ENCODE measurements at regions not wholly inside any gene's neighbourhood (a gene's known extent, or its start where the extent isn't known, plus 50 kb on each side); places are given as distances from the start of the nearest gene placed in this dataset.

DNA sequence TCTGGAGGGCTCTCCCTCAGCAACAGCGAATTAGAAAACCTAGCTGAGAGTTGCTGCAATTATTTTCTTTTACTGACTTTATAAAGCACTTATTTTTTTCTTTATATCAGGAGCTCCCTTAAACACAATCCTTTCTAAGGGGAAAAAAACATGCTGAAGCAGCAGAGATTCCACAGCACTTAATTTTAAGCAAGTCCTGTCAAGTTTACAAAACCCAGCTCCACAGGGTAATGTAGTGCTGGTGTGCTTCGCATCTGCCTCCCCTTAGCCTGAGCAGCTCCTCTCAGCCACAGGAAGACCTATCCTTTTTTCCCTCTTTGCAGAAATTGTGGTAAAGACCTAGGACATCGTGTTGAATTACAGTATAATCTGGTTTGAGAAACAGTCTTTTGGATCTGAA is 208.1 kb upstream of the SYNDIG1 start:
- DNase-seq (ENCODE audit: low read depth) = no peak

DNA sequence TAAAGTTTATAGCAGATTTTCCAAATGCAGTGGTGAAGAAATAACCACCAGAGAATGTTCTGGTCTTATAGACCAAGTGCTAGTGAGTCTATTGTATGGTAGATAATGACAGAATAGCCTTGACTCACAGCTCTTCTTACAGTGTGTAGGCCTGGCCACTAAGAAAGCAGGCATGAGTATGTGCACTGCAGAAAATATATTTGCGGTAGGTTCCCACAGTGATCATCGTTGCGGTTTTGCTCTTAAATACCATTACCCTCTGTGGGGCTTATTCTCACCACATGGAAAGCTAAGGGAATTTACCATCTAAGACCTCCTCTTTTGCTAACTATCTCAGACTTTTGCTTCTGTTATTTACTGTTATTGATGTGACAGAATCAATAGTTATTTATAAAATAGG is 212.3 kb upstream of the SYNDIG1 start:
- no peak for DNase-seq (ENCODE audit: low read depth)

DNA sequence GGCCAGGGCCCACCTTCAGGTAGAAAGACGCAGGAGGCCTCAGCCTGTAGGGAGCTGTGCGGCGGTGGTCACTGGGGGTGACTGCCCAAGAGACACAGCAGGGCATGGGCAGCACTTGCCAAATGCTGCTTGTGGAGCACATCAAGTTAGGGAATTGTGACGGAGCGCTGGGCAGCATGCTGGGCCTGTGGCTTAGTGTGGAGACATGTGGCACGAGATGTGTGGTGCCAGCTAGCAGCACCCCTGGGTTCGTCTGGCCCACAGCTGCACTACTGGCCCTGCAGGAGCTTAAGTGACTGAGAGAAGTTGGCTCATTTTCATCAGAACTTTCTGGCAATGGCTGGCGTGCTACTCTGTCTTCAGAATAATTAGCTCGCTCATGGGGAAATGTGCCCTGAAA is 213.1 kb upstream of the SYNDIG1 start:
- no peak for DNase-seq (ENCODE audit: low read depth)

GRCh38 chr20:24254480-24254879 is 214.9 kb upstream of the SYNDIG1 start:
- DNase-seq (ENCODE audit: low read depth) = no peak

DNA sequence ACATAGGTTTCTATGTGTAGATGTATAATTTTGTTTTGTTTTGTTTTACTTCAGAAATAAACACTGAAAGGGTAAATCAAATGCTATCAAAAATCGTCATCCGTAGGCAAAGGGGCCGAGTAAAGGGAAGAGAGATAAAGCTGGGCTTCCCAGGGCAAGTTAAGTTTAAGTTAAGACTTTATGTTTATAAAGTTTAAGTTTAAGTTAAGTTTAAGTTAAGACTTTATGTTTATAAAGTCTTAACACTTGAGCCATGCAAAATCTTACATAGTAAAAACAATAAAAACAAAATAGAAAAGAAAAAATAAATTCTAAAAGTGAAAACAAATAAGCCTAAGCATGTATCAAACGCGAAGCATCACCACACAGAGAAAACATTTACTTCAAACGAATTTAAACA is 216.1 kb upstream of the SYNDIG1 start:
- no peak for DNase-seq (ENCODE audit: low read depth)

DNA sequence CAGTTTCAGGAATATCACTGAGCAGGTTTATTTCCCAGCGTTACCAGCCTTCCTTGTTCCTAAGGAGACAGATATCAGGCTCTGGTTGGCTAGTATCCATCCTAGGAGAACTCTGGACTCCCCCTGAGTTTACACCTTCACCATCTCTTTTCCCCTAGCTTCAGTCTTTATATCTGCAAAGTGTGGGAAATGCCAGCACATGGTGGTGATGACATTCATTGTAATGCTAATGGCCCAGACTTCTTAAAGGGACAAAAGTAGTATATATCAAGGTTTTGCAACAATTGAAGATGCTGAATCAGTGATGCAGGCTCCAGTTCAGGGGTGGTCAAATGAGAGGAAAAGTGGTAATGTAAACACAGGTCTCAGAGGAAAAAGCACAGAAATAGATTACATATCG is 224.3 kb upstream of the SYNDIG1 start:
- no peak for DNase-seq (ENCODE audit: low read depth)

GRCh38 chr20:24242763-24243162 is 226.7 kb upstream of the SYNDIG1 start:
- no peak for DNase-seq (ENCODE audit: low read depth)

- no peak for DNase-seq (ENCODE audit: low read depth)
These were observed 228.0 kb upstream of the SYNDIG1 start for GRCh38 chr20:24241466-24241865.

DNA sequence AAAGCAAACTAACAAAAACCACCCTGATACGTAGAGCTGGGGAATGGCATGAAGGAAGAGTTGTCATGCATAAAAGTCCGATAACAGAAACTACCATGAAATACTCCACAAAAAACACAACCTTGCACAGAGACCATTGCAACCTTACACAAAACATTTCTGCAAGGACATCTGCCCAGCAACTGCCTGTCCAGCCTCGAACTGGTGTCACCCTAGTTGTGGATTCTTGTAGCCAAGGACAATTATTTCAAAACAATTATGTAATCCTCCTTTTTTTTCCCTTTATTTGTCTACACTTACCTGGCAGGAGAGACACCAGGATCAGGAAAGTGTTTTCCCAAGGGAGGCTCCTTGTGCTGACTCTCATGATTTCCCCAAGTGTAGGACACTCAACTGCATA is 232.5 kb upstream of the SYNDIG1 start:
- no peak for DNase-seq (ENCODE audit: low read depth)

DNA sequence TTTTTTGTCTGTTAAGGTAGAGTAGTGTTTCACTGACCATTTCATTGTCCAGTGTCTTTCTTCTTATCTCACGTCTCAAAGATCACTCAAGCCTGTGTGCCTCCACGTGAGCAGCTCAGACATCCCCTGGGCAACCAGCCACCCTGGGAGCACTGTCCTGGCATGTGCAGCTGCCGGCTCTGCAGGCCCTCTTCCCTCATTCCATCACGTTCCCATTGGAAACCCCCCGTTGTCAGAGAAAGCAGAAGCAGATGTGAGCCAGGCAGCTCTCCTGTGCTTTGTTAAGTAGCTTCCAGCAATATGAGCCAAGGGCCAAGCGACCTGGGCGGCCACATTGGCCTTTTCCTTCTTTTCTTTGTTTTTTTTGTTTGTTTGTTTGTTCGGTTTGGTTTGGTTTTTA is 233.2 kb upstream of the SYNDIG1 start:
- DNase-seq (ENCODE audit: low read depth) = no peak

GRCh38 chr20:24235296-24236175 is 233.9 kb upstream of the SYNDIG1 start:
- DNase-seq (ENCODE audit: low read depth) = no peak

GRCh38 chr20:24227600-24227999 is 239.0 kb upstream of the GGTLC1 start:
- DNase-seq (ENCODE audit: low read depth) = no peak

DNA sequence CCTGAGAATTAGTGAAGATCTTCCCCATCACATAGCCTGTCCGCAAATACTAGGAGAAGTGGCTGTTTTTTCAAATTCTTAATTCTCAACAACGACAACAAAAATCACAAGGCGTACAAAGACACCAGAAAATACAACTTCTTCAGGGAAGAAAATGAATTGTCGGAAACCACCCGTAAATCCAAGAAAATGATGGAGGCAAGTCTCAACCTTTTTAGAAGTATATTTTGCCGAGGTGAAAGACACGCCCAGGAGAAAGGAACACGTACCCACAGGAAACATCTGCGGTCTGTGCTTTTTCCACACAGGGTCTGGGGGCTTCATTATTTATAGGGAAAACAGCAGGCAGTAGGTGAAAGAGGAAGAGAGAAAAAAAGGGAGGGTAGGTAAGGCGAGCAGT is 223.9 kb upstream of the GGTLC1 start:
- DNase-seq (ENCODE audit: low read depth) = no peak

GRCh38 chr20:24211972-24212371 is 223.4 kb upstream of the GGTLC1 start:
- no peak for DNase-seq (ENCODE audit: low read depth)

GRCh38 chr20:24210356-24210755 is 221.8 kb upstream of the GGTLC1 start:
- no peak for DNase-seq (ENCODE audit: low read depth)

DNA sequence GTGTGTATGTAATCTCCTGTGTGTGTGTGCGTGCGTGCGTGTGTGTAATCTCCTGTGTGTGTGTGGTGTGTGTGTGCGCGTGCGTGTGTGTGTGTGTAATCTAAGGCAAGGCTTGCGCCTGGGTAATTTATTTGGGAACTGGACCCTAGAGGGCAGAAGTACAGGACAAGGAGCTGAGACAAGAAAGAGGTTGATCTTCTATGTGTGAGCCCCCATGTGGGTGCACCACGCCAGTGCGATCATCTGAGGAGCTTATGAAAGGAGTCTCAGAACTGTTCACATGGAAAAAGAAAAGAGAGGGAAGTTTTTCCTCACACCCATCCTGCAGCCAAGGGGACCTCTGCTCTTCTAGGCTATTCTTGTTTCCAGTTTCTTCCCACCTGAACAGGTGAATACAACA is 220.1 kb upstream of the GGTLC1 start:
- no peak for DNase-seq (ENCODE audit: low read depth)

GRCh38 chr20:24207803-24208300 is 219.3 kb upstream of the GGTLC1 start:
- no peak for DNase-seq (ENCODE audit: low read depth)

DNA sequence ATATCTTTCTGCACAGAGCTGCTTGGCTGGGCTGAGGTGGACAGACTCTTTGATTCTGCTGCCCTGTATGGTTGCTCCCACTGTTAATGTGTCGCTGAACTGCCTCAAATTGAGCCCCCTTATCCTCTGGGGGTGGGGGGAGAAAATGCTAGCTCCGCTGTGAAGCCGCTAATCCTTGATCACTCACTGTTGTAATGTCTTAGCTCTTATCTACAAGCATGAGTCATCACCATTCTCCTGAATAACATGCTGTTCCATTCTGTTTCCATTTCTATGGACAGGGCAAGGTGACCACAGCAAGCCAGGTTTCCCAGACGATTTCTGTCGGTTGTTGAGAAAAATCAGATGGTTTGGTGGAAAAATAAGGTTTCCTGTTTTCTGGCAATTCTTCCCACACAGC is 218.4 kb upstream of the GGTLC1 start:
- DNase-seq (ENCODE audit: low read depth) = no peak

DNA sequence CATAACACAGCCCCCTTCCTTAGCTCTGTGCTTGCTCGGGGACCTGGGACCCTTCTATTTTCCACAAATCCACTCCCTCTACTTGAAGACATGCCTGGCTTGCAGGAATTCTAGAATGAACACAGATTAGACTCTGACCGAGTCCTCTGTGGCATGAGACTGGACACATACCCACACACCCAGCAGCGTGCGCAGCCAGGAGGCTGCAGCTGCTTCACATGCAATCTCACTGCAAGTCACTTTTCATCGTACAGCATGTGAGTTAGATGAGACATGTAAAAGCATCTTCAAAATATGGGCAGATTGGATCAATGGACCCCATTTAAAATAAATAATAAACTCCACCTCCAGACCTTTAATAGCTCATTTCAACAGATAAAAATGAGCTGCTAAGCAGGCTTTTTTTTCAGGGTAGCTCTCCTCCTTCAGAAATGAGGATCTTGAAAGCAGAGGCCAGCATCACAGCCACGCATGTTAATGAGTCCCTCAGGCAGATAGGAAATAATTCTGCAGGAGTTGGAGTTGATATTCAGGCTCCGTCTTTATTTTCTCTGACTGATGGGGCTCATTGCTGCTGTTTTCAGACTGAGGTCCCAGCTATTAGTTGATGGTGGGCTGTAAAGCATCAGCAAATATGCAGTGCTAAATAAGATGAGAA is 215.1 kb upstream of the GGTLC1 start:
- DNase-seq (ENCODE audit: low read depth) = no peak

- DNase-seq (ENCODE audit: low read depth) = no peak
These were observed 210.9 kb upstream of the GGTLC1 start for GRCh38 chr20:24199501-24199900.

GRCh38 chr20:24194143-24194542 is 205.6 kb upstream of the GGTLC1 start:
- DNase-seq (ENCODE audit: low read depth) = no peak

- no peak for DNase-seq (ENCODE audit: low read depth)
These were observed 202.3 kb upstream of the GGTLC1 start for GRCh38 chr20:24190905-24191304.

- DNase-seq (ENCODE audit: low read depth) = no peak
These were observed 197.2 kb upstream of the GGTLC1 start for GRCh38 chr20:24185791-24186190.

DNA sequence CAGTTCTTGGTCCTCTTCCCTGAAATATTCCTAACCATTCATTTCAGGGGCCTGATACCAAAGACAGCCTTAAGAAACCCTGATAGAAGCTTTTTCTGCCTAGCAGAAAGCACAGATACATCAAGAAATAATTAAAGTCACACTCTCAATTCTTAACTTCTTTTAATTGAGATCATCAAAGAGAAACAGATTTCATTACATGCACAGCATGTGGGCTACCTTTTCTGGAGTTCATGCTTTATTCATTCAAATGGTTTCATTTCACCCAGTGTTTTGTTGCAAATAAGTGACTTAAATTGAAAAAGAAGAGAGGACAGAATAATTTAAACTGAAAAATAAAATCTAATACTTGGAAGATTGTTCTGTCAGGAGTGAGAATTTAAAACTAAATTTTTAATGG is 192.6 kb upstream of the GGTLC1 start:
- no peak for DNase-seq (ENCODE audit: low read depth)
